ENCODE measurements at regions not wholly inside any gene's neighbourhood (a gene's known extent, or its start where the extent isn't known, plus 50 kb on each side); places are given as distances from the start of the nearest gene placed in this dataset.
"Not testable (repeated sequence)": the region's sequence is repeated elsewhere in the genome, so short reads cannot be mapped to it uniquely, and the experiment has no call there.

DNA sequence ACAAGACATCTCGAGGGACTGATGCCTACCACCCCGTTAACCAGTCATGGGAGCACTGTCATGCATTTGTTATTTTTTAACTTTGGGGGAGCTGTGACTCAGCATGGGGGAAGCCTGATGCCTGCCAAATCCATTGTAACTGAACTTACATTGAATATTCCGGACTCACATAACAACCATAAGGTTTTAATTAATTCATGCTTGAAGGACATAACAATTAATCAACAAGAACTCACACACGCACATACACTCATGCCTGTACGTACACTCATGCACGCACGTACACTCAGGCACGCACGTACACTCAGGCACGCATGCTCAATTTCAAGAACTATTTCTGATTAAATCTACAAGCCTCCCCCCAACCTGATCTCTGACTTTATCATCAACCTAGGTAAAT, 1639.1 kb downstream of the SUCLG1 start:
- no peak for DNase-seq (ENCODE audit: low spot score)

- DNase-seq (ENCODE audit: low spot score) = no peak
Measured at GRCh38 chr2:82814146-82814545, 1644.9 kb downstream of the SUCLG1 start.

DNA sequence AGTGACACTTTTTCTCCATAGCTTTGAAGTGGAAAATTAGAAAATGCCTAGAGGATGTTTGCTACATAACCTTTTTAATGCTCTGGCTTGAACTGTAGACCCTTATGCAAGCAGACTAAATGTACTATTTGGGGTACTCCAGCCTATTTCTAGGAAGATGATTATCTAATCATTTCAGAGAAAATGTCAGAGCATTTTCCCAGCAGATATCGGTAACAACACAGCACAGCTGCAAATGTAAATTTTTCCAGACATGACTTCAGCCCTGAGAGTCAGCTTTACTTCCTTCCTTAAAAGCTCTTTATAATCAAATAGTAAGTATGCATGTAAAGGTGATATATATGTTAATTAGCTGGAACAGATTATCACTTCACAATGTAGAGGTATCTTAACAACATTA, 1647.1 kb downstream of the SUCLG1 start:
- DNase-seq (ENCODE audit: low spot score) = no peak

DNA sequence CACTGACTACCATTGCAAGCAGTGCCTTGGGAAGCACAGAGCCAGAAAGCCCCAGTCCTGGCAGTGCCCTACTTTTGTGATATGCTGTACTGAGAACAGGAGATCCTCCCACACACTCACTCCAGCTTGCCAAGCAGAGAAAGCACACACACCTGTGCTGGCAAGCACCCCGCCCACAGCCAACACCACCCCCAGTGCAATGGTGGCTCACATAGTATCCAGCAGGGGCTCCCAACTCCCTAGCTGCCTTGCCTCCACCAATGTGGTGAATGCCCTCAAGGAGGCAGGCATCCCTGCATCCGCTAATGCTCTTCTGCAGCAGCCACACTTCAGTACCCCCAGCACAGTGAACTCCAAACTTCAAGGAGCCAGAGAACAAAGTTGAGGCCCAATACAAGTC, 1655.8 kb downstream of the SUCLG1 start:
- no peak for DNase-seq (ENCODE audit: low spot score)

- no peak for DNase-seq (ENCODE audit: low spot score)
Measured at GRCh38 chr2:82797469-82797868, 1661.6 kb downstream of the SUCLG1 start.

DNA sequence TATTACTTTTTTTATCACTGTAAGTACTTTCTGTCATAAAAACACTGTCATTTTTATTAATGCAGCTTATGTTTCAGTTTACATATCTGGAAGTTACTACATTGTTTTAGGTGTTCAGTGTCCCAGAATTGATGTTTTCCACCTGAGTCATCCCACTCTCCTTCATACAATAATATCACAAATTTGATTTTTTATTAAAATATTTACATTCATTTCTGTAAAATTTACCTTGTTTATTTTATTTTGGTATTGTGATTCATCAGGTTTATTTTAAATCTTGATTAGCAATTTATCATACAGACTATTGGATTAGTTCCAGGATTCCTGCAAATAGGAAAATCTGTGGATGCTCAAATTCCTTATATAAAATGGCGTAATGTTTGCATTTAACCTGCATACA, 1662.9 kb downstream of the SUCLG1 start:
- DNase-seq (ENCODE audit: low spot score) = no peak

DNA sequence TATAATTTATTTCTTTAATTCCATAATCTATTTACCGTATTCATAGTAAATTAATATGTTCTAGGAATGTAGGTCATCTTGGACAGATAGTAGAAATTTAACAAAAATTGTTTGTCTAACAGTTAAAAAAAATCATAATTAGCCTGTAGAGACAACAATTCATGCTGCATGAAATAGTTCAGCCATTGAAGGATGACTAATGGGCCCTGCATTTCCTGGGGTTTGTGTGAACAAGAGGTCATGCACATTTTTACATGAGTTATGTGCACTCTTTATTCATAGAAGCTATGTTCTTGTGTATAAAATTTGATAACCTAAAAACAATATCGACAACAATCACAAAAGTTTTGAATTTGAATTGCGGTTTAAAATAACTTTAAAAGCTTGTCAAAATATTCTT, 1663.6 kb downstream of the SUCLG1 start:
- no peak for DNase-seq (ENCODE audit: low spot score)

DNA sequence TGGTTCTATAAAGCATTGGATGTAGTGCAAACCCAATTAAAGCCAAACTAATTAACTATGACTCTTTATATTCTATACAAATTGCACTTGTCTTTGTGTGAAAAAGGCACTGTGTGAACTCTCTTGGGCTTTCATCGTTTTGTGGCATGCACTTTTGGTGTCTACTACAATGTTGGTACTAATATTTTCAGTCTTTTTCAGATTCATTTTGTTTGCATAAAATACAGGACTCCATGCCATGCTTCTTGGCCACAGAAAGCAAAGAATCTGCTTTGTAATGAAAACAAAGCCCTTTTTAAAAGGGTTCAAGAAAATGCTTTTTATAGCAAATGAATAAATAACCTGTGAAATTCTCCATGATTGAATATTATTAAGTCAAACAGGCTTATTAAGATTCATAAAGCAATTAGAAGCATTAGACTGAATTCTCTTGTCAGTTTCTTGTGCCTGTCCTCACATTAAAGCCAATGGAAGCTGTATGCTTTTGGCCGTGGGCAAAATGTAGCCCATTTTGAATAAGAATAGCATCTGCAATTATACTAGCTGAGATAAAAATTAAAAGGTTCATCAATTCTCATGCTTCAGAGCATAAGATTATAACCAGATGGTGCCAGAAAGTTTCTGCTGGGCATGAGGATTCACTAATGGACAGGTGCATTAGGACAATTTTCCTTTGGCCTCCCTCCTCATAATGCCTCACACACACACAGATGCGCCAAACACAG, 1665.2 kb downstream of the SUCLG1 start:
- no peak for DNase-seq (ENCODE audit: low spot score)

DNA sequence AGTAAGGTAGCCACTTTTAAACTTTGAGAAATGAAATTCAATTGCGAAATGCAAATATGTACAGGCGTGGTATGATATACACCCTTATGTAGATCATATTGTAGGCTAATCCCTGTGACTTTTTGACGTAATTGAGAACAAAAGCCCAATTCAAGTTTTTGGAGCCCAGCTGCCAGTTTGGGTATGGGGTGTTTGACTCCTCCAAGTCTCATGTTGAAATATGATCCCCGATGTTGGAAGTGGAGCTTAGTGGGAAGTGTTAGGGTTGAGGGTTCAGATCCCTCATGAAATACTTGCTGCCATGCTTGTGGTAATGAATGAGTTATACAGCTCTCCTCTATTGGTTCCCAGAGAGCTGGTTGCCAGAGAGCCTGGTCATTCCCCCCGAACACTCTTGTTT, 1666.8 kb downstream of the SUCLG1 start:
- DNase-seq (ENCODE audit: low spot score) = no peak

DNA sequence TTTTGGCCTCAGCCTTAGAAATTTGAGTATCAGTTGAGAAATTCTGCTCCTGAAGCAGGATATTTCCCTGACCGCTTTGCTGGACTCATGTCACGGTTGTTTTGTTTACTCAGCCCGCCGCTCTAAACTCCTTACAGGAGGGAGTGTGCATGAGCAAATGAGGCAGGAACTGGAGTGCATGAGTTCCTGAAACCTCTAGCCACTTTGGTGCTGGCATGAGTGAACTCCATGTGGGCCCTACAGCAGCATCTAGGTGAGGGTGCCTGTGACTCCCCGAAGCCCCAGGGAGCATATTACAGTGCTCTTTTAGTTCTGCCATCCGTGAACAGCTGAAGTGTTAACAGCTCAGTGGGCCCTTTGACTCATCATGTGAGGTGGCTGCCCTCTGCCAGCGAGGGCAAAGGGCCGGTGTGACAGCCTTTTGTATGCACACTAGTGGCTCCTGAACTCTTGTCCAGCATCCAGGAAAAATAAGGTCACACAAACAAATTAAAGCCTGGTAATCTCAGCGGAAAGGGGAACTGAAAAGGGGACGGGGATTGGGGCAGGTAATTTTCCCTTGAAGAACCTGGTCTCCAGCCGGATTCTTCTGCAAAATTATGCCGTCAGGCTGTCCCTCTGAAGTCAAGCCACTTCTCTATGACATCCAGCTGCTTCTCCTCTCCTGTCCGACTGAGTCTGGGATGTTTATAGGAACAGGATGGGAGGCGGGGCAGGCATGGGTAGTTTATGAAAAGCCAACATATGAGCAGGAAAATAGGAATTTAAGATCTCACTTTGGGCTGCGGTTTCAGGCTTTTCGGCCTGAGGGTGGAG, 1668.7 kb downstream of the SUCLG1 start:
- DNase-seq (ENCODE audit: low spot score) = no peak

DNA sequence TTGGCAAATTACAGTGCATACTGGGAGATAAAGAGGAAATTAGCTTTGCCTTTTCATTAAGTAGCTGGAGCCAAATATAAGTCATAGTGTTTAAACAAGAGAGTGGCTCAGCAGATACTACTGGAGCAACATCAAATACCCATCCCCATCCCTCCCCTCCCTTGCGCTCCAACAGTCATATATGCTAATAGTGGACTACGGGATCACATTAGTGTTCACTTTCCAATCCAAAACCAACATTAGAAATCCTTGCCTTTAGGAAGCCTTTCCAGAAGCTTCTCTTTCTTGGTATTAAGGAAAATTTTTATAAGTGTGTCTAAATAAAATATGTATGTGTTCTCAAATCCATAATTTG, 1669.3 kb downstream of the SUCLG1 start:
- no peak for DNase-seq (ENCODE audit: low spot score)

GRCh38 chr2:82781176-82781915, 1677.7 kb downstream of the SUCLG1 start:
- DNase-seq (ENCODE audit: low spot score) = no peak

- no peak for DNase-seq (ENCODE audit: low spot score)
Measured at GRCh38 chr2:82780050-82780449, 1679.0 kb downstream of the SUCLG1 start.

DNA sequence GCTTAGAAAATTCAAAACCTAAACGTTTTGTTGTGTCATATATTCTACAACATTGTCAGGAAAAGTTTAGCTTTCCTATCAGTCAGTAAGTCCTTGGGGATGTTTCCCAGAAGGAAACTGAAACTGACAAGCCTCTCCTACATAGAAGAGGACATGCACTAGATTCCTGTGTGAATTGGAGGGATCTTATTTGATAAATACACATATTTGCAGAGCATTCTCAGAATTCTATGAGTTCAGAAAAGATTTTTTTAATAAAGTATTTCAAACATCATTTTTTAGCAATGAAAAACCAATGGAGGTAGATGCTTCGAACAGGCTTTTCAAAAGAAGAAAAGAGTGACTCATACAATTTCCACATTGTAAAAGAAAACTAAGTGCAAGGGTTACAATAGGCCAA, 1706.7 kb downstream of the SUCLG1 start:
- no peak for DNase-seq (ENCODE audit: low spot score)

DNA sequence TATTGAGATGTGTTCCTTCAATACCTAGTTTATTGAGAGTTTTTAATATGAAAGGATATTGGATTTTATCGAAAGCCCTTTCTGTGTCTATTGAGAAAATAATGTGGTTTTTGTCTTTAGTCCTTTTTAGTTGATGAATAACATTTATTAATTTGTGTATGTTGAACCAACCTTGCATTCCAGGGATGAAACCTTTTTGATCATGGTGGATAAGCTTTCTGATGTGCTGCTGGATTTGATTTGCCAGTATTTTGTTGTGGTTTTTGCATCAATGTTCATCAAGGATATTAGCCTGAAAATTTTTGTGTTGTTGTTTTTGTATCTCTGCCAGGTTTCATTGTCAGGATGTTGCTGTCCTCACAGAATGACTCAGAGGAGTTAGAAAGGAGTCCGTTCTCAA, 1710.4 kb downstream of the SUCLG1 start:
- no peak for DNase-seq (ENCODE audit: low spot score)

DNA sequence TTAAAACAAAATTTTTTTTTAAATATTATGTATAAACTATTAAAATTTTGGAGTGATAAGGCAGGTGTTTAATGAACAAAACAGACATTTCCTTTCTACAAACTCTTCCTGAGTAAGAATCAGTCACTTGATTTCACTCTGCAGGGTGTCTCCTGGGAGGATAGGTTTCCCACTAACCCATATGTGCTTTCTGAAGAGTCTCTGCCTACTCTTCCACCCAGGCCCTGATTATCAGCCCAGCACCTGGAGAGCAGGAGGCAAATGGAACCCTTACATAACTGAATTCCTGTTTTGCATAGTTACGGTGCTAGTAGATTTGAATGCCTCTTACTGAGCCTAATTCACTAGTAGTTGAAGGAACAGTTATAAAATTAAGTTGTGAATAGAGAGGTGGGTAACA, 1718.6 kb downstream of the SUCLG1 start:
- DNase-seq (ENCODE audit: low spot score) = no peak

DNA sequence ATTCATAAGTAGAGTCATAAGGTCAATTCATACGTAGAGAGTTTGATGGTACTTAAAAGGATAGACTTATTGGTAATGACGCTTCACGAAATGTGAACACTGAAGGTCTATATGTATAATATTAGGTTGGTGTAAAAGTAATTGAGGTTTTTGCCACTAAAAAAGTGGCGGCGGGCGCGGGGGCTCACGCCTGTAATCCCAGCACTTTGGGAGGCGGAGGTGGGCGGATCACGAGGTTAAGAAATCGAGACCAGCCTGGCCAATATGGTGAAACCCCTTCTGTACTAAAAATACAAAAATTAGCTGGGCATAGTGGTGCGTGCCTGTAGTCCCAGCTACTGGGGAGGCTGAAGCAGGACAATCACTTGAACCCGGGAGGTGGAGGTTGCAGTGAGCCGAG, 1721.1 kb downstream of the SUCLG1 start:
- DNase-seq (ENCODE audit: low spot score) = not testable (repeated sequence)

DNA sequence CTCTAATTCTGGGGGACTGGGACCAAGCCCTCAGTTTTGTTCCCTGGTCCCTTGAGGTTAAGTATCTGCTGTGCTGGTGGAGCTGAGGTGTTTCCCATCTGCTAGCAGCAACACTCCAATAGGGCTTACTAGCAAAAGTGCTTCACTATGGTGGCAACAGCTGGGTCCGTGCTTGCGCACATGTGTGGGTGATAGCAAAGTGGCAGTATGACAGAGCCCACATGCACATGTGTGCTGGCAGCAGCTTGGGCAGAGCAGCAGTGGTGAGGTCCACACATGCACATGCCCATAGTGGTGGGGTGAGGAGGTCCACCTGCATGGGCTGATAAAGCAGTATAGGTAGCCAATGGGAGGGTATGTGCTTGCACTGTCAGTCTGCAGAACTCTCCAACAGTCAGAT, 1723.7 kb downstream of the SUCLG1 start:
- DNase-seq (ENCODE audit: low spot score) = no peak

DNA sequence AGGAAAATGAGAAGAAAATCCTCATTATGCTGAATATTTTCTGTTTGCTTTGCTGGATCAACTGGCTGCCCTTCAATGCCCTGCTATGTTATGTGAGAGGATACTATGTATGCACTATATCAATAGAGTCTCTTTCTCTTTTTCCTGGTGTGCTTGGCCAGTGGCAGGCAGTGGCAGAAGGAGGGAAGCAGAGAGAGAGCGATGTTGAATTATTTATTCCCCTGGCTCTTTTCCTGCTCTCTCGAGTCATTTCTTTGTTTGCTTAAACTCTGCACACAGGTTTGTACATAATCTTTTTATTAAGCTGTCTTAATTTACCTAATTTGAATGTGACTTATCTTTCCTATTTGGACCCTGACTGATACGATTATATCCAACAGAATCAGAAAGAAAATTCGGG, 1727.3 kb downstream of the SUCLG1 start:
- DNase-seq (ENCODE audit: low spot score) = no peak

DNA sequence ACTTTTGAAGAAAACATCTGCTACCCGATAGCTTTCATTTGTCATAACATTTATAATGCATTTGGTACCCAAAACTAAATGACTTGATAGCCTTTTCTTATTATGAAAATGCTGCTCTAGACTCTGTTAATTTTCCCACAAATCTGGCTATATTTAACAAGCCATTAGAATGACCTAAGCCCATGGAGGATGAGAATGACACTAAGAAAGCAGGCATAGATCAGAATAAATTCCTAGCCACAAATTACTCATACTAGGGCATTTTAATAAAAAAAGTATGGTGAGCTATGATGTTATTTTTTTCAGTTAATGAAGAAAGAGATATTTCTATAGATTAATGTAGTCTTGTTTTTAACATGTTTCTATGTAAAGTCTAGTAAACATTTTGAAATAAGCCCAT, 1728.3 kb downstream of the SUCLG1 start:
- DNase-seq (ENCODE audit: low spot score) = no peak

- DNase-seq (ENCODE audit: low spot score) = no peak
Measured at GRCh38 chr2:82728090-82728489, 1731.0 kb downstream of the SUCLG1 start.

DNA sequence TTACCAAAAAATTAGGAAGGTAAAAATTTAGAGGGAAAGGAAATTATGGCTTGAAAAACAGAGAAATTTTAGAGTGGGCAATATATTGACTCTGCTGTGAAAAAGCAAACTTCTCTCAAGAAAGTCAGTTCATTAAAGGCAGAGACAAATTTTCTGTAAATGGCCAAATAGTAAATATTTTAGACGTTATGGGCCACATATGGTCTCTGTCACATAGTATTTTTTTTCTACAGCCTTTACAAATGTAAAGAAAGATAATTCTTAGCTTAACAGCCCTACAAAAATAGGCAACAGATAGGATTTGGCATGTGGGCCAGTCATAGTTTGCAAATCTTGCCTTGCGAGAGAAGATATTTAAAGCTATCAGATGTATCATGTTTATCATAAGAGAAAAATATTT, 1750.4 kb downstream of the SUCLG1 start:
- no peak for DNase-seq (ENCODE audit: low spot score)

DNA sequence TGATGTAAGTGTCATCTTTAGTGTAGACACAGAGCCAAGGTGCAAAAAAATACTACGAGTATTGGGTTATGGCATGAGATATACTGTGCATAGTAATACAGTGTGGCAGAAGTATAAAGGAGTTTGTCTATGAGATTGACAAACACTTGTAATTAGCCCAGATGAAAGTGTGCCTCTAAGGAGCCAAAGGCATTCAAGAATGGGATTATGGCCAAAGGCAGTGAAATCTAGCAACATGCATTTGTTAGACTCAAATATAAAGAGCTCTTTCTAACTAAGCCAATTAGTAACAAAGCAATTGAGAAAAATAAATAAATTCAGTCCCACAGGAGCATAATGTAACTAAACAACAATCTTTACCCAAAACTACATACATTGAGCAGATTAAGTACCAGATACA, 1761.8 kb downstream of the SUCLG1 start:
- no peak for DNase-seq (ENCODE audit: low spot score)

All from ureter (tissue), 1 donor.